ENCODE measurements at regions not wholly inside any gene's neighbourhood (a gene's known extent, or its start where the extent isn't known, plus 50 kb on each side); places are given as distances from the start of the nearest gene placed in this dataset.

GRCh38 chr3:72008226-72008996, 223.5 kb upstream of the PROK2 start:
- intact Hi-C loops (cut with DNase I; ENCODE audit: low total_unique reads): no loop called here
- Histone ChIP-seq H3K4me3 (no peak overlapping the region), H3K9me3 (no peaks in the 10 kb centered on the region), H3K36me3 (ENCODE audit: low read depth, missing control alignments) (no peaks in the 10 kb centered on the region), H3K27me3 (no peaks in the 10 kb centered on the region), H3K4me1 (no peaks in the 10 kb centered on the region), H3K27ac (no peak overlapping the region)
- DNase-seq: no peak
- TF ChIP-seq POLR2A (IDR thresholded peaks at IDR 0.05): no peak
- no peak for TF ChIP-seq CTCF (IDR thresholded peaks at IDR 0.05)
- 91 to 92% methylated on average over 5 of the region's 5 CpGs for WGBS, 2 donors

GRCh38 chr3:72006631-72007556, 221.9 kb upstream of the PROK2 start:
- WGBS, 2 donors: 84 to 90% methylated on average over 12 of the region's 12 CpGs
- H3K4me1 ChIP-seq: no peaks in the 10 kb centered on the region

GRCh38 chr3:72004749-72005292, 219.9 kb upstream of the PROK2 start:
- H3K27me3 ChIP-seq: no peaks in the 10 kb centered on the region
- WGBS, 2 donors: 90 to 91% methylated on average over 5 of the region's 5 CpGs
- H3K9me3 ChIP-seq: no peaks in the 10 kb centered on the region
- no peak for DNase-seq
- no peaks in the 10 kb centered on the region for H3K36me3 ChIP-seq (ENCODE audit: low read depth, missing control alignments)
- no peak overlapping the region for H3K4me3 ChIP-seq
- no peak overlapping the region for H3K27ac ChIP-seq
- TF ChIP-seq POLR2A (IDR thresholded peaks at IDR 0.05): no peak
- TF ChIP-seq CTCF (IDR thresholded peaks at IDR 0.05): no peak
- intact Hi-C loops (cut with DNase I; ENCODE audit: low total_unique reads): no loop called here
- H3K4me1 ChIP-seq: no peaks in the 10 kb centered on the region

More at GRCh38 chr3:72006631-72007556, 221.9 kb upstream of the PROK2 start:
- no peaks in the 10 kb centered on the region for H3K27me3 ChIP-seq
- DNase-seq: no peak
- H3K9me3 ChIP-seq: no peaks in the 10 kb centered on the region
- intact Hi-C loops (cut with DNase I; ENCODE audit: low total_unique reads): no loop called here
- H3K4me3 ChIP-seq: no peak overlapping the region
- no peaks in the 10 kb centered on the region for H3K36me3 ChIP-seq (ENCODE audit: low read depth, missing control alignments)
- H3K27ac ChIP-seq: no peak overlapping the region
- TF ChIP-seq POLR2A (IDR thresholded peaks at IDR 0.05): no peak
- TF ChIP-seq CTCF (IDR thresholded peaks at IDR 0.05): no peak

- no peaks in the 10 kb centered on the region for H3K36me3 ChIP-seq (ENCODE audit: low read depth, missing control alignments)
- H3K27ac ChIP-seq: no peak overlapping the region
- no peak for DNase-seq
- intact Hi-C loops (cut with DNase I; ENCODE audit: low total_unique reads): no loop called here
- 61 to 78% methylated on average over 2 of the region's 2 CpGs for WGBS, 2 donors
- H3K4me3 ChIP-seq: no peak overlapping the region
- TF ChIP-seq POLR2A (IDR thresholded peaks at IDR 0.05) (no peak), CTCF (IDR thresholded peaks at IDR 0.05) (no peak)
- no peaks in the 10 kb centered on the region for H3K9me3 ChIP-seq
- no peaks in the 10 kb centered on the region for H3K4me1 ChIP-seq
- no peaks in the 10 kb centered on the region for H3K27me3 ChIP-seq
These were observed 219.0 kb upstream of the PROK2 start for GRCh38 chr3:72003936-72004335.

All from testis (tissue), 2 donors.